T-cell (primary cell): ENCODE measurements at regions not wholly inside any gene's neighbourhood (a gene's known extent, or its start where the extent isn't known, plus 50 kb on each side); places are given as distances from the start of the nearest gene placed in this dataset.

Source experiments
- ATAC-seq, 4 experiments: fragments of 200-7000 bp in 3 of 4; fragments of 150-1000 bp in 1 of 4; cut with Tn5 transposase; replicated peaks in 1 of 4; 1 replicate in 3 of 4; 2 replicates in 1 of 4; pipeline ENCODE4 v1.10.0; 2021; ENCODE audit warnings: moderate library complexity in 3 of 4, mild to moderate bottlenecking in 2 of 4, moderate number of reproducible peaks in 1 of 4
- CTCF ChIA-PET, 2 donors: fragments of 300-600 bp; sonication (Branson Sonifier 250); formaldehyde crosslinking; loops; one replicate each; lab custom pipeline; 2022; ENCODE audit warnings: antibody characterized with exemption in 2 of 2; lab: Charles Lee
- POLR2A ChIA-PET, 2 donors: fragments of 300-600 bp; sonication (Branson Sonifier 250); formaldehyde crosslinking; loops; one replicate each; lab custom pipeline; 2022; ENCODE audit warnings: antibody characterized with exemption in 2 of 2; lab: Charles Lee
- DNase-seq, 35 experiments: peaks; one replicate each; pipeline versions ENCODE4 v3.0.0 to v3.0.0-alpha.2; 2013 to 2023
- H3K27ac ChIP-seq: one replicate; pipeline ENCODE4 v1.5.1; 2013; ENCODE audit warnings: low read length
- H3K27me3 ChIP-seq, 2 experiments: replicated peaks in 1 of 2; 1 replicate in 1 of 2; 2 replicates in 1 of 2; pipeline versions ENCODE4 v1.6.1 to v1.7.0; 2013; ENCODE audit warnings: low read length in 1 of 2, mixed read lengths in 1 of 2; ENCODE audit not compliant: control insufficient read depth in 2 of 2, insufficient read depth in 2 of 2; ENCODE audit errors: extremely low read depth in 1 of 2
- H3K36me3 ChIP-seq, 2 donors: 1 replicate in 1 of 2; 2 replicates in 1 of 2; pipeline versions ENCODE4 v1.6.1 to v1.7.0; 2013; ENCODE audit warnings: low read length in 1 of 2; ENCODE audit not compliant: control insufficient read depth in 2 of 2, insufficient read depth in 1 of 2; ENCODE audit errors: extremely low read depth in 1 of 2
- H3K4me1 ChIP-seq, 2 experiments: 1 replicate in 1 of 2; 2 replicates in 1 of 2; pipeline versions ENCODE4 v1.6.1 to v1.7.0; 2013; ENCODE audit warnings: low read length in 2 of 2, mixed read lengths in 1 of 2; ENCODE audit not compliant: insufficient read depth in 2 of 2, control insufficient read depth in 1 of 2; ENCODE audit errors: extremely low read depth in 1 of 2
- H3K4me3 ChIP-seq, 2 donors: 1 replicate in 1 of 2; 2 replicates in 1 of 2; pipeline versions ENCODE4 v1.5.1 to v1.7.0; 2013; ENCODE audit warnings: mild to moderate bottlenecking in 2 of 2, low read length in 1 of 2, moderate library complexity in 1 of 2; ENCODE audit not compliant: control insufficient read depth in 1 of 2; ENCODE audit errors: extremely low read depth in 1 of 2
- H3K9me3 ChIP-seq: 2 replicates; pipeline ENCODE4 v1.7.0; 2013
- H3K27ac Mint-ChIP-seq, 2 donors: one replicate each; pipeline ENCODE4 v1.8.0; 2020 to 2021; ENCODE audit warnings: mild to moderate bottlenecking in 2 of 2, mixed read lengths in 2 of 2
- H3K27me3 Mint-ChIP-seq, 2 donors: one replicate each; pipeline ENCODE4 v1.8.0; 2021 to 2022; ENCODE audit warnings: mixed read lengths in 2 of 2
- H3K36me3 Mint-ChIP-seq: one replicate; pipeline ENCODE4 v1.8.0; 2021; ENCODE audit warnings: mixed read lengths
- H3K4me1 Mint-ChIP-seq, 3 donors: one replicate each; pipeline ENCODE4 v1.8.0; 2020 to 2022; ENCODE audit warnings: mixed read lengths in 3 of 3, mild to moderate bottlenecking in 1 of 3
- H3K4me3 Mint-ChIP-seq, 3 donors: one replicate each; pipeline ENCODE4 v1.8.0; 2020 to 2022; ENCODE audit warnings: mild to moderate bottlenecking in 3 of 3, mixed read lengths in 3 of 3, moderate library complexity in 3 of 3
- H3K9me3 Mint-ChIP-seq, 3 donors: one replicate each; pipeline ENCODE4 v1.8.0; 2020 to 2022; ENCODE audit warnings: mixed read lengths in 3 of 3
- WGBS: methylation state at CpG from one replicate; pipeline ENCODE4 v1.1.5; 2013; ENCODE audit warnings: missing lambda C conversion rate; ENCODE audit not compliant: insufficient coverage; 5-methylcytosine and 5-hydroxymethylcytosine counted together

GRCh38 chr9:127553793-127554192 lies 58.3 kb upstream of the STXBP1 start:
- Histone ChIP-seq H3K4me1 (peaks cover 24 to 39% of the 10 kb centered on the region in 2 experiments), H3K4me3 (no peak overlapping the region), H3K36me3 (no peaks in the 10 kb centered on the region), H3K9me3 (no peaks in the 10 kb centered on the region), H3K27me3 (no peaks in the 10 kb centered on the region), H3K27ac (no peak overlapping the region)
- ChIA-PET CTCF (no interaction called here), POLR2A (no interaction called here)
- WGBS = 85% methylated on average over 4 of the region's 4 CpGs
- DNase-seq (no peak), ATAC-seq (no peak)
- no peaks in the 10 kb centered on the region for H3K9me3 Mint-ChIP-seq
- H3K36me3 Mint-ChIP-seq = no peaks in the 10 kb centered on the region
- H3K4me1 Mint-ChIP-seq = peaks cover 41 to 60% (median 42%) of the 10 kb centered on the region in 3 donors
- no peak overlapping the region for H3K4me3 Mint-ChIP-seq
- H3K27ac Mint-ChIP-seq = peak overlapping the region; percentile 61 to 72
- H3K27me3 Mint-ChIP-seq = no peaks in the 10 kb centered on the region

- POLR2A ChIA-PET = no interaction called here
- no peak overlapping the region for H3K4me3 ChIP-seq
- Mint-ChIP-seq H3K27me3 (no peaks in the 10 kb centered on the region), H3K9me3 (no peaks in the 10 kb centered on the region), H3K27ac (peak overlapping the region; percentile 83 to 90), H3K4me1 (peaks cover 52 to 68% (median 54%) of the 10 kb centered on the region in 3 donors), H3K36me3 (no peaks in the 10 kb centered on the region), H3K4me3 (peak overlapping the region; percentile 17 to 75 (median 47))
- peak overlapping the region; percentile 57 for H3K27ac ChIP-seq
- no peaks in the 10 kb centered on the region for H3K9me3 ChIP-seq
- 87% methylated on average over 8 of the region's 15 CpGs for whole genome bisulfite sequencing
- ATAC-seq (no peak), DNase-seq (no peak)
- peaks cover 25 to 53% of the 10 kb centered on the region in 2 experiments for H3K4me1 ChIP-seq
- H3K36me3 ChIP-seq = no peaks in the 10 kb centered on the region
- CTCF ChIA-PET = interaction anchor here (0.9 to 1.3 kb wide), 2 partner anchors 11 to 31 kb away, joined by 3 to 4 read pairs; no protein-coding TSS in a partner anchor
- H3K27me3 ChIP-seq = no peaks in the 10 kb centered on the region
These were observed 56.9 kb upstream of the STXBP1 start for GRCh38 chr9:127554966-127555839.

GRCh38 chr9:127555840-127556820 lies 55.9 kb upstream of the STXBP1 start:
- DNase-seq (peak in 30 of 35 experiments; percentile 16 to 61 (median 34)), ATAC-seq (peak; percentile 70 to 86 (median 83))
- POLR2A ChIA-PET = interaction anchor here in 1 of 2 donors (0.6 kb wide), 2 partner anchors 125 to 447 kb away, joined by 8 read pairs; no protein-coding TSS in a partner anchor
- H3K4me1 ChIP-seq = peaks cover 25 to 61% of the 10 kb centered on the region in 2 experiments
- H3K9me3 Mint-ChIP-seq = no peaks in the 10 kb centered on the region
- H3K36me3 ChIP-seq = no peaks in the 10 kb centered on the region
- 57% methylated on average over 5 of the region's 13 CpGs for WGBS
- no peaks in the 10 kb centered on the region for H3K36me3 Mint-ChIP-seq
- H3K27me3 ChIP-seq = no peaks in the 10 kb centered on the region
- peak overlapping the region; percentile 83 to 90 for H3K27ac Mint-ChIP-seq
- H3K27me3 Mint-ChIP-seq = no peaks in the 10 kb centered on the region
- peaks cover 60 to 75% (median 60%) of the 10 kb centered on the region in 3 donors for H3K4me1 Mint-ChIP-seq
- no peaks in the 10 kb centered on the region for H3K9me3 ChIP-seq
- H3K4me3 Mint-ChIP-seq = peak overlapping the region; percentile 31 to 75 (median 47)
- CTCF ChIA-PET = interaction anchor here (0.9 to 1.3 kb wide), 2 partner anchors 10 to 30 kb away, joined by 3 to 4 read pairs; no protein-coding TSS in a partner anchor
- no peak overlapping the region for H3K4me3 ChIP-seq
- H3K27ac ChIP-seq = peak overlapping the region; percentile 57

- H3K27me3 Mint-ChIP-seq = no peaks in the 10 kb centered on the region
- Histone ChIP-seq H3K4me1 (peaks cover 25 to 63% of the 10 kb centered on the region in 2 experiments), H3K27me3 (no peaks in the 10 kb centered on the region), H3K4me3 (peak overlapping the region in 1 of 2 donors; percentile 29), H3K36me3 (no peaks in the 10 kb centered on the region), H3K9me3 (no peaks in the 10 kb centered on the region), H3K27ac (peak overlapping the region; percentile 57)
- no peak for ATAC-seq
- H3K36me3 Mint-ChIP-seq = no peaks in the 10 kb centered on the region
- WGBS = 92% methylated on average over 2 of the region's 4 CpGs
- no peaks in the 10 kb centered on the region for H3K9me3 Mint-ChIP-seq
- H3K4me1 Mint-ChIP-seq = peaks cover 66 to 81% (median 67%) of the 10 kb centered on the region in 3 donors
- ChIA-PET CTCF (no interaction called here), POLR2A (interaction anchor here in 1 of 2 donors (0.6 kb wide), 1 partner anchor 446 kb away, joined by 8 read pairs; no protein-coding TSS in a partner anchor)
- no peak for DNase-seq
- H3K4me3 Mint-ChIP-seq = peak overlapping the region; percentile 31 to 75 (median 63)
- peak overlapping the region; percentile 90 to 93 for H3K27ac Mint-ChIP-seq
These were observed 55.2 kb upstream of the STXBP1 start for GRCh38 chr9:127556871-127557270.

- peaks cover 70 to 85% (median 71%) of the 10 kb centered on the region in 3 donors for H3K4me1 Mint-ChIP-seq
- DNase-seq = peak in 8 of 35 experiments; percentile 14 to 48 (median 19)
- peak; percentile 36 to 59 (median 48) for ATAC-seq
- peak overlapping the region; percentile 90 to 93 for H3K27ac Mint-ChIP-seq
- Histone ChIP-seq H3K27ac (peak overlapping the region; percentile 57), H3K4me1 (peaks cover 25 to 66% of the 10 kb centered on the region in 2 experiments), H3K27me3 (no peaks in the 10 kb centered on the region), H3K4me3 (peak overlapping the region; percentile 23 to 58), H3K9me3 (no peaks in the 10 kb centered on the region), H3K36me3 (no peaks in the 10 kb centered on the region)
- peak overlapping the region; percentile 31 to 75 (median 63) for H3K4me3 Mint-ChIP-seq
- H3K36me3 Mint-ChIP-seq = no peaks in the 10 kb centered on the region
- WGBS = 17% methylated on average over 4 of the region's 5 CpGs
- POLR2A ChIA-PET = interaction anchor here in 1 of 2 donors (0.6 kb wide), 1 partner anchor 632 kb away, joined by 4 read pairs; no protein-coding TSS in a partner anchor
- no peaks in the 10 kb centered on the region for H3K9me3 Mint-ChIP-seq
- H3K27me3 Mint-ChIP-seq = no peaks in the 10 kb centered on the region
- CTCF ChIA-PET = no interaction called here
These were observed 54.6 kb upstream of the STXBP1 start for GRCh38 chr9:127557466-127557869.
